ENCODE measurements at regions not wholly inside any gene's neighbourhood (a gene's known extent, or its start where the extent isn't known, plus 50 kb on each side); places are given as distances from the start of the nearest gene placed in this dataset.

DNA sequence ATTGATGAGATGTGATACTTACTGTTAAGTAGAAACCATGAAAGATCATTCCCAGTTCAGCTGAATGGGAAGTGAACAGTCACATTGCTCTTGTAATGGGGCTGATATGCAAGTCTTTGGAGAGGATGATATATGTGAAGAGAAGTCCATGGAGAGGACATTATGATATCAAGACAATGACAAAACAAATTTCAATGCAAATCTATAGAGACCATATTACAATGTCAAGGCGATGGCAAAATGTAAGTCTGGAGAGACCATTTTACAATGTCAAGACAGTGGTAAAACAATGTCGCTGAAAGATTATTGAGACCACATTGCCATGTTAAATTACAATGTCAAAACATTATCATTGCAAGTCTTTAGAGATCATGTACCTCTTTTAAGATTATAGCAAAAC is 277.1 kb upstream of the MEIS2 start:
- Histone ChIP-seq H3K4me1 (ENCODE audit: control insufficient read depth in 4 of 4, insufficient read depth in 4 of 4, low read length in 3 of 4) (no peaks in the 10 kb centered on the region), H3K4me3 (ENCODE audit: low read depth in 1 of 3, low read length in 3 of 3) (no peak overlapping the region), H3K27ac (ENCODE audit: low read depth in 1 of 2, low read length in 2 of 2) (no peak overlapping the region), H3K36me3 (ENCODE audit: control insufficient read depth in 4 of 4, insufficient read depth in 3 of 4, low read depth in 1 of 4, low read length in 3 of 4) (no peaks in the 10 kb centered on the region), H3K27me3 (ENCODE audit: control insufficient read depth in 4 of 4, insufficient read depth in 4 of 4, low read length in 3 of 4) (no peaks in the 10 kb centered on the region), H3K9ac (ENCODE audit: low read depth in 1 of 2, low read length in 2 of 2) (no peak overlapping the region), H3K9me3 (ENCODE audit: control insufficient read depth in 4 of 4, low read length in 3 of 4) (no peaks in the 10 kb centered on the region)
- no peak for TF ChIP-seq TAF1 (conservative IDR thresholded peaks at IDR 0.05)
- no peak for TF ChIP-seq FOXA1 (IDR thresholded peaks at IDR 0.05)
- no peak for TF ChIP-seq CTCF (IDR thresholded peaks at IDR 0.05; ENCODE audit: low read depth, low read length, missing input control)
- TF ChIP-seq EGR1 (IDR thresholded peaks at IDR 0.05; ENCODE audit: low read depth in 2 of 2), result no peak
- no peak for TF ChIP-seq RAD21 (IDR thresholded peaks at IDR 0.05)
- no peak for TF ChIP-seq SP1 (IDR thresholded peaks at IDR 0.05)
- TF ChIP-seq ZBTB33 (IDR thresholded peaks at IDR 0.05), result no peak
- no peak for TF ChIP-seq YY1 (IDR thresholded peaks at IDR 0.05)
- no peak for TF ChIP-seq NR2F2 (IDR thresholded peaks at IDR 0.05)
- no peak for TF ChIP-seq GABPA (IDR thresholded peaks at IDR 0.05 in 1 of 2, conservative IDR thresholded peaks at IDR 0.05 in 1 of 2)
- TF ChIP-seq ATF3 (IDR thresholded peaks at IDR 0.05), result no peak
- TF ChIP-seq, protein P1, sequence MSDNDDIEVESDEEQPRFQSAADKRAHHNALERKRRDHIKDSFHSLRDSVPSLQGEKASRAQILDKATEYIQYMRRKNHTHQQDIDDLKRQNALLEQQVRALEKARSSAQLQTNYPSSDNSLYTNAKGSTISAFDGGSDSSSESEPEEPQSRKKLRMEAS (IDR thresholded peaks at IDR 0.05), result no peak
- no peak for TF ChIP-seq HNF4A (conservative IDR thresholded peaks at IDR 0.05)
- no peak for TF ChIP-seq RXRA (IDR thresholded peaks at IDR 0.05)
- TF ChIP-seq, protein P2, sequence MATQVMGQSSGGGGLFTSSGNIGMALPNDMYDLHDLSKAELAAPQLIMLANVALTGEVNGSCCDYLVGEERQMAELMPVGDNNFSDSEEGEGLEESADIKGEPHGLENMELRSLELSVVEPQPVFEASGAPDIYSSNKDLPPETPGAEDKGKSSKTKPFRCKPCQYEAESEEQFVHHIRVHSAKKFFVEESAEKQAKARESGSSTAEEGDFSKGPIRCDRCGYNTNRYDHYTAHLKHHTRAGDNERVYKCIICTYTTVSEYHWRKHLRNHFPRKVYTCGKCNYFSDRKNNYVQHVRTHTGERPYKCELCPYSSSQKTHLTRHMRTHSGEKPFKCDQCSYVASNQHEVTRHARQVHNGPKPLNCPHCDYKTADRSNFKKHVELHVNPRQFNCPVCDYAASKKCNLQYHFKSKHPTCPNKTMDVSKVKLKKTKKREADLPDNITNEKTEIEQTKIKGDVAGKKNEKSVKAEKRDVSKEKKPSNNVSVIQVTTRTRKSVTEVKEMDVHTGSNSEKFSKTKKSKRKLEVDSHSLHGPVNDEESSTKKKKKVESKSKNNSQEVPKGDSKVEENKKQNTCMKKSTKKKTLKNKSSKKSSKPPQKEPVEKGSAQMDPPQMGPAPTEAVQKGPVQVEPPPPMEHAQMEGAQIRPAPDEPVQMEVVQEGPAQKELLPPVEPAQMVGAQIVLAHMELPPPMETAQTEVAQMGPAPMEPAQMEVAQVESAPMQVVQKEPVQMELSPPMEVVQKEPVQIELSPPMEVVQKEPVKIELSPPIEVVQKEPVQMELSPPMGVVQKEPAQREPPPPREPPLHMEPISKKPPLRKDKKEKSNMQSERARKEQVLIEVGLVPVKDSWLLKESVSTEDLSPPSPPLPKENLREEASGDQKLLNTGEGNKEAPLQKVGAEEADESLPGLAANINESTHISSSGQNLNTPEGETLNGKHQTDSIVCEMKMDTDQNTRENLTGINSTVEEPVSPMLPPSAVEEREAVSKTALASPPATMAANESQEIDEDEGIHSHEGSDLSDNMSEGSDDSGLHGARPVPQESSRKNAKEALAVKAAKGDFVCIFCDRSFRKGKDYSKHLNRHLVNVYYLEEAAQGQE (IDR thresholded peaks at IDR 0.05), result no peak
- TF ChIP-seq FOXA2 (IDR thresholded peaks at IDR 0.05), result no peak
- TF ChIP-seq HNF4G (IDR thresholded peaks at IDR 0.05), result no peak
- no peak for TF ChIP-seq JUND (IDR thresholded peaks at IDR 0.05)
- DNase-seq (ENCODE audit: low spot score), result no peak
- 88% methylated on average over 2 of the region's 2 CpGs for WGBS

Data from liver (tissue), 8 donors.